Astrocyte (in vitro differentiated cells and primary cell): ENCODE measurements at regions not wholly inside any gene's neighbourhood (a gene's known extent, or its start where the extent isn't known, plus 50 kb on each side); places are given as distances from the start of the nearest gene placed in this dataset.

ENCODE experiments used
- EZH2 ChIP-seq: IDR thresholded peaks from 2 replicates; pipeline ENCODE4 v1.6.1; 2012; ENCODE audit warnings: mild to moderate bottlenecking, low read length, inconsistent platforms; ENCODE audit not compliant: insufficient read depth
- TF ChIP-seq, protein P1 (sequence below): IDR thresholded peaks from 2 replicates; pipeline ENCODE4 v1.5.1; 2011; ENCODE audit warnings: low read depth, mild to moderate bottlenecking, inconsistent platforms, low read length, moderate library complexity; ENCODE audit not compliant: insufficient read depth

DNA sequence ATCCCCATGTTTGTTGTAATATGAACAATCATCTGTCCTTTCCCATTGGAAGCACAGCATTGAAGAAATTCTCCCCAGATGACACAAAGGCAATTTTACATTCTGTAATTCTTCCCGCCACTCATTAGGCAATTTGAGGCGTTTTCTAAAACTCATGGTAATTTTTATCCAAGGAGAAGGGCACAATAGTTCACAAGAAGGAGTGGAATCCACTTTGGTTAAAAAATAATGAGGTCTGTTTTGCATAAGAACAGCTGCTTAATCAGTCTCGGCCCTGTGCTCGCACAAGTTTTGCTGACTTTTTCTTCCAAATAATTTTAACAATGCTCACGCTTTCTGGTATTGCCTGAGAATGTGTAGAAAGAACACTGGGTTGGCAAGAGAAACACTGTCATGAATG is 94.0 kb downstream of the CAVIN4 start:
- TF ChIP-seq, protein P1, sequence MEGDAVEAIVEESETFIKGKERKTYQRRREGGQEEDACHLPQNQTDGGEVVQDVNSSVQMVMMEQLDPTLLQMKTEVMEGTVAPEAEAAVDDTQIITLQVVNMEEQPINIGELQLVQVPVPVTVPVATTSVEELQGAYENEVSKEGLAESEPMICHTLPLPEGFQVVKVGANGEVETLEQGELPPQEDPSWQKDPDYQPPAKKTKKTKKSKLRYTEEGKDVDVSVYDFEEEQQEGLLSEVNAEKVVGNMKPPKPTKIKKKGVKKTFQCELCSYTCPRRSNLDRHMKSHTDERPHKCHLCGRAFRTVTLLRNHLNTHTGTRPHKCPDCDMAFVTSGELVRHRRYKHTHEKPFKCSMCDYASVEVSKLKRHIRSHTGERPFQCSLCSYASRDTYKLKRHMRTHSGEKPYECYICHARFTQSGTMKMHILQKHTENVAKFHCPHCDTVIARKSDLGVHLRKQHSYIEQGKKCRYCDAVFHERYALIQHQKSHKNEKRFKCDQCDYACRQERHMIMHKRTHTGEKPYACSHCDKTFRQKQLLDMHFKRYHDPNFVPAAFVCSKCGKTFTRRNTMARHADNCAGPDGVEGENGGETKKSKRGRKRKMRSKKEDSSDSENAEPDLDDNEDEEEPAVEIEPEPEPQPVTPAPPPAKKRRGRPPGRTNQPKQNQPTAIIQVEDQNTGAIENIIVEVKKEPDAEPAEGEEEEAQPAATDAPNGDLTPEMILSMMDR: no peak
- no peak for TF ChIP-seq EZH2
